ENCODE measurements at regions not wholly inside any gene's neighbourhood (a gene's known extent, or its start where the extent isn't known, plus 50 kb on each side); places are given as distances from the start of the nearest gene placed in this dataset.

GRCh38 chr15:95475067-95475466 is 855.4 kb upstream of the NR2F2 start:
- ATAC-seq (ENCODE audit: insufficient read depth, low read depth) (no peak), DNase-seq (no peak)
- Histone ChIP-seq H3K4me3 (ENCODE audit: low read depth in 1 of 2, low read length in 2 of 2) (no peak overlapping the region), H3K4me2 (ENCODE audit: insufficient read depth, low read length) (no peak overlapping the region), H3K79me2 (ENCODE audit: insufficient read depth, low read length) (no peaks in the 10 kb centered on the region), H3K27ac (ENCODE audit: low read length) (no peak overlapping the region), H3K36me3 (ENCODE audit: insufficient read depth, low read length) (no peaks in the 10 kb centered on the region), H3K9ac (ENCODE audit: low read depth, low read length) (no peak overlapping the region), H3K9me3 (ENCODE audit: insufficient read depth, low read length, severe bottlenecking) (no peaks in the 10 kb centered on the region), H2AFZ (ENCODE audit: low read depth, low read length) (no peak overlapping the region), H3K4me1 (ENCODE audit: insufficient read depth, low read length) (no peaks in the 10 kb centered on the region), H4K20me1 (ENCODE audit: insufficient read depth, low read length) (no peaks in the 10 kb centered on the region), H3K27me3 (ENCODE audit: insufficient read depth, low read length, poor library complexity) (peaks cover 9% of the 10 kb centered on the region)
- TF ChIP-seq CTCF (IDR thresholded peaks at IDR 0.05; ENCODE audit: borderline replicate concordance, extremely low read depth, low read length, poor library complexity, severe bottlenecking) (no peak), EZH2 (IDR thresholded peaks at IDR 0.05; ENCODE audit: borderline replicate concordance, low read depth, low read length, severe bottlenecking) (no peak)

GRCh38 chr15:95479308-95479707 is 851.2 kb upstream of the NR2F2 start:
- H3K9ac ChIP-seq (ENCODE audit: low read depth, low read length), result no peak overlapping the region
- ATAC-seq (ENCODE audit: insufficient read depth, low read depth), result no peak

GRCh38 chr15:95485367-95485766 is 845.1 kb upstream of the NR2F2 start:
- ATAC-seq (ENCODE audit: insufficient read depth, low read depth), result no peak
- Histone ChIP-seq H3K9me3 (ENCODE audit: insufficient read depth, low read length, severe bottlenecking) (no peaks in the 10 kb centered on the region), H3K27me3 (ENCODE audit: insufficient read depth, low read length, poor library complexity) (peaks cover 2% of the 10 kb centered on the region), H3K4me2 (ENCODE audit: insufficient read depth, low read length) (no peak overlapping the region), H3K27ac (ENCODE audit: low read length) (no peak overlapping the region), H3K9ac (ENCODE audit: low read depth, low read length) (no peak overlapping the region), H3K79me2 (ENCODE audit: insufficient read depth, low read length) (no peaks in the 10 kb centered on the region), H4K20me1 (ENCODE audit: insufficient read depth, low read length) (no peaks in the 10 kb centered on the region), H2AFZ (ENCODE audit: low read depth, low read length) (no peak overlapping the region), H3K4me3 (ENCODE audit: low read depth in 1 of 2, low read length in 2 of 2) (no peak overlapping the region), H3K36me3 (ENCODE audit: insufficient read depth, low read length) (no peaks in the 10 kb centered on the region), H3K4me1 (ENCODE audit: insufficient read depth, low read length) (no peaks in the 10 kb centered on the region)
- no peak for DNase-seq
- no peak for TF ChIP-seq CTCF (IDR thresholded peaks at IDR 0.05; ENCODE audit: borderline replicate concordance, extremely low read depth, low read length, poor library complexity, severe bottlenecking)
- no peak for TF ChIP-seq EZH2 (IDR thresholded peaks at IDR 0.05; ENCODE audit: borderline replicate concordance, low read depth, low read length, severe bottlenecking)

More at GRCh38 chr15:95479308-95479707, 851.2 kb upstream of the NR2F2 start:
- no peaks in the 10 kb centered on the region for H3K79me2 ChIP-seq (ENCODE audit: insufficient read depth, low read length)
- no peak overlapping the region for H2AFZ ChIP-seq (ENCODE audit: low read depth, low read length)
- H3K27ac ChIP-seq (ENCODE audit: low read length), result no peak overlapping the region
- no peaks in the 10 kb centered on the region for H3K36me3 ChIP-seq (ENCODE audit: insufficient read depth, low read length)
- no peaks in the 10 kb centered on the region for H3K9me3 ChIP-seq (ENCODE audit: insufficient read depth, low read length, severe bottlenecking)
- TF ChIP-seq CTCF (IDR thresholded peaks at IDR 0.05; ENCODE audit: borderline replicate concordance, extremely low read depth, low read length, poor library complexity, severe bottlenecking), result no peak
- no peak for TF ChIP-seq EZH2 (IDR thresholded peaks at IDR 0.05; ENCODE audit: borderline replicate concordance, low read depth, low read length, severe bottlenecking)
- peaks cover 4% of the 10 kb centered on the region for H3K27me3 ChIP-seq (ENCODE audit: insufficient read depth, low read length, poor library complexity)
- H3K4me2 ChIP-seq (ENCODE audit: insufficient read depth, low read length), result no peak overlapping the region
- DNase-seq, result no peak
- H3K4me1 ChIP-seq (ENCODE audit: insufficient read depth, low read length), result no peaks in the 10 kb centered on the region
- no peak overlapping the region for H3K4me3 ChIP-seq (ENCODE audit: low read depth in 1 of 2, low read length in 2 of 2)
- no peaks in the 10 kb centered on the region for H4K20me1 ChIP-seq (ENCODE audit: insufficient read depth, low read length)

GRCh38 chr15:95486224-95486623 is 844.3 kb upstream of the NR2F2 start:
- H3K79me2 ChIP-seq (ENCODE audit: insufficient read depth, low read length), result no peaks in the 10 kb centered on the region
- H3K4me3 ChIP-seq (ENCODE audit: low read depth in 1 of 2, low read length in 2 of 2), result no peak overlapping the region
- H3K4me2 ChIP-seq (ENCODE audit: insufficient read depth, low read length), result no peak overlapping the region
- no peaks in the 10 kb centered on the region for H3K4me1 ChIP-seq (ENCODE audit: insufficient read depth, low read length)
- no peaks in the 10 kb centered on the region for H4K20me1 ChIP-seq (ENCODE audit: insufficient read depth, low read length)
- H3K36me3 ChIP-seq (ENCODE audit: insufficient read depth, low read length), result no peaks in the 10 kb centered on the region
- peaks cover 2% of the 10 kb centered on the region for H3K27me3 ChIP-seq (ENCODE audit: insufficient read depth, low read length, poor library complexity)
- H2AFZ ChIP-seq (ENCODE audit: low read depth, low read length), result no peak overlapping the region
- ATAC-seq (ENCODE audit: insufficient read depth, low read depth), result no peak
- no peaks in the 10 kb centered on the region for H3K9me3 ChIP-seq (ENCODE audit: insufficient read depth, low read length, severe bottlenecking)
- DNase-seq, result no peak
- no peak overlapping the region for H3K9ac ChIP-seq (ENCODE audit: low read depth, low read length)
- no peak for TF ChIP-seq EZH2 (IDR thresholded peaks at IDR 0.05; ENCODE audit: borderline replicate concordance, low read depth, low read length, severe bottlenecking)
- no peak for TF ChIP-seq CTCF (IDR thresholded peaks at IDR 0.05; ENCODE audit: borderline replicate concordance, extremely low read depth, low read length, poor library complexity, severe bottlenecking)
- H3K27ac ChIP-seq (ENCODE audit: low read length), result no peak overlapping the region
